ENCODE measurements at regions not wholly inside any gene's neighbourhood (a gene's known extent, or its start where the extent isn't known, plus 50 kb on each side); places are given as distances from the start of the nearest gene placed in this dataset.

GRCh38 chr11:87942786-87943185, 232.5 kb downstream of the RAB38 start:
- H3K4me3 ChIP-seq = no peak overlapping the region
- H3K27ac ChIP-seq = no peak overlapping the region
- TF ChIP-seq POLR2AphosphoS5 (IDR thresholded peaks at IDR 0.05; ENCODE audit: insufficient read depth in 1 of 2, low read depth in 1 of 2) = no peak
- TF ChIP-seq CTCF (IDR thresholded peaks at IDR 0.05) = no peak
- TF ChIP-seq POLR2A (IDR thresholded peaks at IDR 0.05) = no peak
- H3K9me3 ChIP-seq = no peaks in the 10 kb centered on the region
- intact Hi-C loops (cut with DNase I) = no loop called here
- H3K4me1 ChIP-seq = peaks cover 5% of the 10 kb centered on the region
- H3K27me3 ChIP-seq = no peaks in the 10 kb centered on the region
- no peak for DNase-seq (ENCODE audit: extremely low spot score in 2 of 2)
- H3K36me3 ChIP-seq = no peaks in the 10 kb centered on the region

GRCh38 chr11:87934182-87934581, 241.1 kb downstream of the RAB38 start:
- no peak for TF ChIP-seq POLR2AphosphoS5 (IDR thresholded peaks at IDR 0.05; ENCODE audit: insufficient read depth in 1 of 2, low read depth in 1 of 2)
- no peak for TF ChIP-seq CTCF (IDR thresholded peaks at IDR 0.05)
- no peak overlapping the region for H3K4me3 ChIP-seq
- no peaks in the 10 kb centered on the region for H3K27me3 ChIP-seq
- no peaks in the 10 kb centered on the region for H3K4me1 ChIP-seq
- H3K36me3 ChIP-seq = no peaks in the 10 kb centered on the region
- intact Hi-C loops (cut with DNase I) = no loop called here
- no peak for DNase-seq (ENCODE audit: extremely low spot score in 2 of 2)
- no peaks in the 10 kb centered on the region for H3K9me3 ChIP-seq
- H3K27ac ChIP-seq = no peak overlapping the region

- Histone ChIP-seq H3K4me3 (no peak overlapping the region), H3K9me3 (no peaks in the 10 kb centered on the region)
- intact Hi-C loops (cut with DNase I) = no loop called here
Observed at GRCh38 chr11:87926250-87926970, 248.8 kb downstream of the RAB38 start.

GRCh38 chr11:87924125-87924524, 251.1 kb downstream of the RAB38 start:
- no peak for TF ChIP-seq POLR2AphosphoS5 (IDR thresholded peaks at IDR 0.05; ENCODE audit: insufficient read depth in 1 of 2, low read depth in 1 of 2)
- no peak for TF ChIP-seq POLR2A (IDR thresholded peaks at IDR 0.05)
- TF ChIP-seq CTCF (IDR thresholded peaks at IDR 0.05) = no peak
- H3K27ac ChIP-seq = no peak overlapping the region
- H3K4me3 ChIP-seq = no peak overlapping the region
- no peaks in the 10 kb centered on the region for H3K27me3 ChIP-seq
- intact Hi-C loops (cut with DNase I) = no loop called here
- H3K9me3 ChIP-seq = no peaks in the 10 kb centered on the region
- no peaks in the 10 kb centered on the region for H3K36me3 ChIP-seq
- H3K4me1 ChIP-seq = no peaks in the 10 kb centered on the region
- no peak for DNase-seq (ENCODE audit: extremely low spot score in 2 of 2)

More at GRCh38 chr11:87926250-87926970, 248.8 kb downstream of the RAB38 start:
- Histone ChIP-seq H3K27me3 (no peaks in the 10 kb centered on the region), H3K27ac (no peak overlapping the region), H3K36me3 (no peaks in the 10 kb centered on the region), H3K4me1 (no peaks in the 10 kb centered on the region)
- TF ChIP-seq POLR2AphosphoS5 (IDR thresholded peaks at IDR 0.05; ENCODE audit: insufficient read depth in 1 of 2, low read depth in 1 of 2) (no peak), POLR2A (IDR thresholded peaks at IDR 0.05) (no peak), CTCF (IDR thresholded peaks at IDR 0.05) (no peak)
- no peak for DNase-seq (ENCODE audit: extremely low spot score in 2 of 2)

- TF ChIP-seq POLR2AphosphoS5 (IDR thresholded peaks at IDR 0.05; ENCODE audit: insufficient read depth in 1 of 2, low read depth in 1 of 2) (no peak), CTCF (IDR thresholded peaks at IDR 0.05) (no peak), POLR2A (IDR thresholded peaks at IDR 0.05) (no peak)
- Histone ChIP-seq H3K4me3 (no peak overlapping the region), H3K27ac (no peak overlapping the region)
Observed at GRCh38 chr11:87917111-87917510, 258.1 kb downstream of the RAB38 start.

More at GRCh38 chr11:87917111-87917510, 258.1 kb downstream of the RAB38 start:
- Histone ChIP-seq H3K9me3 (no peaks in the 10 kb centered on the region), H3K27me3 (no peaks in the 10 kb centered on the region), H3K4me1 (no peaks in the 10 kb centered on the region), H3K36me3 (no peaks in the 10 kb centered on the region)
- intact Hi-C loops (cut with DNase I) = no loop called here
- DNase-seq (ENCODE audit: extremely low spot score in 2 of 2) = no peak

Data from vagina (tissue), 2 donors.